OCI-LY3 (cell line): ENCODE measurements at regions not wholly inside any gene's neighbourhood (a gene's known extent, or its start where the extent isn't known, plus 50 kb on each side); places are given as distances from the start of the nearest gene placed in this dataset.
A peak's percentile ranks its signal among the peaks of the same experiment; 100 is the strongest.

ENCODE experiments used
- H2AFZ ChIP-seq: fragments of 200-600, 300-600 bp; shearing (Covaris generic); 2 replicates; pipeline ENCODE4 v1.6.0; 2014; ENCODE audit warnings: antibody characterized with exemption, low read depth, low read length
- H3K27ac ChIP-seq: fragments of 200-600, 300-600 bp; sonication (generic); 2 replicates; pipeline ENCODE4 v1.5.1; 2014; ENCODE audit warnings: mild to moderate bottlenecking, low read length, moderate library complexity, mixed read lengths
- H3K27me3 ChIP-seq: fragments of 200-600, 300-600 bp; sonication (generic); 2 replicates; pipeline ENCODE4 v1.6.1; 2014; ENCODE audit warnings: low read depth, low read length, mixed read lengths
- H3K36me3 ChIP-seq: fragments of 200-600, 300-600 bp; sonication (generic); replicated peaks from 2 replicates; pipeline ENCODE3; 2014; ENCODE audit warnings: low read depth, low read length, mixed read lengths
- H3K4me1 ChIP-seq: fragments of 300-600, 200-600 bp; sonication (generic); 2 replicates; pipeline ENCODE4 v1.6.1; 2014; ENCODE audit warnings: low read length, mixed read lengths
- H3K4me2 ChIP-seq: fragments of 200-600, 300-600 bp; sonication (generic); 2 replicates; pipeline ENCODE4 v1.6.1; 2014; ENCODE audit warnings: low read length, mixed read lengths
- H3K4me3 ChIP-seq: fragments of 300-600, 200-600 bp; sonication (generic); 2 replicates; pipeline ENCODE4 v1.5.1; 2014; ENCODE audit warnings: antibody characterized with exemption, mild to moderate bottlenecking, low read length, moderate library complexity
- H3K79me2 ChIP-seq: fragments of 300-600, 200-600 bp; shearing (Covaris generic); 2 replicates; pipeline ENCODE4 v1.6.1; 2014; ENCODE audit warnings: mild to moderate bottlenecking, low read length, mixed read lengths
- H3K9ac ChIP-seq: fragments of 300-600, 200-600 bp; shearing (Covaris generic); 2 replicates; pipeline ENCODE4 v1.6.0; 2014; ENCODE audit warnings: mild to moderate bottlenecking, low read length, moderate library complexity
- H3K9me3 ChIP-seq: fragments of 200-600, 300-600 bp; shearing (Covaris generic); 2 replicates; pipeline ENCODE4 v1.6.1; 2014; ENCODE audit warnings: low read length, mixed read lengths; ENCODE audit not compliant: insufficient read depth
- H4K20me1 ChIP-seq: fragments of 200-600, 300-600 bp; sonication (generic); 2 replicates; pipeline ENCODE4 v1.6.1; 2016; ENCODE audit warnings: low read length, mixed read lengths; ENCODE audit not compliant: insufficient read depth
- CTCF ChIP-seq: fragments of 200-600, 300-600 bp; sonication (generic); IDR thresholded peaks from 2 replicates; pipeline ENCODE4 v1.5.1; 2014; ENCODE audit warnings: antibody characterized with exemption, low read length, low read depth
- EZH2phosphoT487 ChIP-seq: fragments of 200-600 bp; shearing (Covaris generic); IDR thresholded peaks from 2 replicates; pipeline ENCODE4 v1.6.1; 2018; ENCODE audit warnings: antibody characterized with exemption, mixed run types, low read depth

GRCh38 chr4:121243485-121243884, 79.4 kb upstream of the TNIP3 start:
- H3K36me3 ChIP-seq = no peaks in the 10 kb centered on the region
- H3K79me2 ChIP-seq = no peaks in the 10 kb centered on the region
- H3K9me3 ChIP-seq = no peaks in the 10 kb centered on the region
- no peaks in the 10 kb centered on the region for H4K20me1 ChIP-seq
- H2AFZ ChIP-seq = peak overlapping the region; percentile 90
- TF ChIP-seq CTCF (no peak), EZH2phosphoT487 (no peak)
- H3K9ac ChIP-seq = peak overlapping the region; percentile 22; the same call in 1 of the 2 replicates
- H3K4me1 ChIP-seq = peaks cover 18% of the 10 kb centered on the region
- peak overlapping the region; percentile 68 for H3K4me3 ChIP-seq
- no peaks in the 10 kb centered on the region for H3K27me3 ChIP-seq
- peak overlapping the region; percentile 76 for H3K4me2 ChIP-seq
- no peak overlapping the region for H3K27ac ChIP-seq

- Histone ChIP-seq H3K4me3 (no peak overlapping the region), H3K9me3 (no peaks in the 10 kb centered on the region), H3K4me2 (no peak overlapping the region), H3K36me3 (no peaks in the 10 kb centered on the region), H3K4me1 (peaks cover 18% of the 10 kb centered on the region), H3K79me2 (no peaks in the 10 kb centered on the region), H4K20me1 (no peaks in the 10 kb centered on the region), H2AFZ (no peak overlapping the region), H3K27me3 (no peaks in the 10 kb centered on the region), H3K9ac (no peak overlapping the region), H3K27ac (no peak overlapping the region)
- no peak for TF ChIP-seq EZH2phosphoT487
- TF ChIP-seq CTCF = no peak
Measured at GRCh38 chr4:121242188-121242750, 78.1 kb upstream of the TNIP3 start.

GRCh38 chr4:121239951-121240350, 75.8 kb upstream of the TNIP3 start:
- Histone ChIP-seq H3K4me3 (no peak overlapping the region), H3K9me3 (no peaks in the 10 kb centered on the region), H3K4me1 (peaks cover 26% of the 10 kb centered on the region), H4K20me1 (no peaks in the 10 kb centered on the region), H3K9ac (no peak overlapping the region), H3K79me2 (no peaks in the 10 kb centered on the region), H3K4me2 (no peak overlapping the region), H2AFZ (no peak overlapping the region), H3K27ac (no peak overlapping the region), H3K27me3 (no peaks in the 10 kb centered on the region), H3K36me3 (no peaks in the 10 kb centered on the region)
- TF ChIP-seq EZH2phosphoT487 = no peak
- TF ChIP-seq CTCF = no peak

GRCh38 chr4:121238461-121238860, 74.3 kb upstream of the TNIP3 start:
- Histone ChIP-seq H3K4me3 (no peak overlapping the region), H3K79me2 (no peaks in the 10 kb centered on the region), H3K9me3 (no peaks in the 10 kb centered on the region), H3K36me3 (no peaks in the 10 kb centered on the region), H2AFZ (no peak overlapping the region), H4K20me1 (no peaks in the 10 kb centered on the region), H3K9ac (no peak overlapping the region), H3K4me2 (no peak overlapping the region), H3K4me1 (peaks cover 19% of the 10 kb centered on the region), H3K27me3 (no peaks in the 10 kb centered on the region), H3K27ac (no peak overlapping the region)
- TF ChIP-seq CTCF (no peak), EZH2phosphoT487 (no peak)
